ENCODE measurements at regions not wholly inside any gene's neighbourhood (a gene's known extent, or its start where the extent isn't known, plus 50 kb on each side); places are given as distances from the start of the nearest gene placed in this dataset.
A peak's percentile ranks its signal among the peaks of the same experiment; 100 is the strongest.

GRCh38 chr15:81869161-81869954 lies 176.5 kb downstream of the MEX3B start:
- no peak overlapping the region for H3K27ac Mint-ChIP-seq (ENCODE audit: unreplicated experiment)

GRCh38 chr15:81865850-81866537 lies 179.8 kb downstream of the MEX3B start:
- Mint-ChIP-seq H3K27ac (ENCODE audit: unreplicated experiment) (no peak overlapping the region), H3K4me3 (ENCODE audit: unreplicated experiment) (no peak overlapping the region), H3K4me1 (ENCODE audit: low read depth) (peaks cover 3% of the 10 kb centered on the region), H3K9me3 (ENCODE audit: low read depth) (no peaks in the 10 kb centered on the region), H3K27me3 (ENCODE audit: low read depth) (no peaks in the 10 kb centered on the region), H3K36me3 (ENCODE audit: low read depth) (peaks cover 3% of the 10 kb centered on the region)
- TF ChIP-seq CTCF (IDR thresholded peaks at IDR 0.05): no peak
- no peak for DNase-seq (ENCODE audit: low spot score)

More at GRCh38 chr15:81869161-81869954, 176.5 kb downstream of the MEX3B start:
- Mint-ChIP-seq H3K4me1 (ENCODE audit: low read depth) (peaks cover 3% of the 10 kb centered on the region), H3K9me3 (ENCODE audit: low read depth) (no peaks in the 10 kb centered on the region), H3K4me3 (ENCODE audit: unreplicated experiment) (peak overlapping the region; percentile 10), H3K36me3 (ENCODE audit: low read depth) (peaks cover 4% of the 10 kb centered on the region), H3K27me3 (ENCODE audit: low read depth) (no peaks in the 10 kb centered on the region)
- TF ChIP-seq CTCF (IDR thresholded peaks at IDR 0.05): no peak
- no peak for DNase-seq (ENCODE audit: low spot score)

GRCh38 chr15:81863162-81863561 lies 182.7 kb downstream of the MEX3B start:
- no peaks in the 10 kb centered on the region for H3K4me1 Mint-ChIP-seq (ENCODE audit: low read depth)
- no peak for TF ChIP-seq CTCF (IDR thresholded peaks at IDR 0.05)
- no peak overlapping the region for H3K4me3 Mint-ChIP-seq (ENCODE audit: unreplicated experiment)
- peaks cover 3% of the 10 kb centered on the region for H3K36me3 Mint-ChIP-seq (ENCODE audit: low read depth)
- no peaks in the 10 kb centered on the region for H3K9me3 Mint-ChIP-seq (ENCODE audit: low read depth)
- H3K27ac Mint-ChIP-seq (ENCODE audit: unreplicated experiment): no peak overlapping the region
- H3K27me3 Mint-ChIP-seq (ENCODE audit: low read depth): no peaks in the 10 kb centered on the region
- no peak for DNase-seq (ENCODE audit: low spot score)

GRCh38 chr15:81859737-81860516 lies 185.9 kb downstream of the MEX3B start:
- no peak overlapping the region for H3K4me3 Mint-ChIP-seq (ENCODE audit: unreplicated experiment)
- DNase-seq (ENCODE audit: low spot score): no peak
- H3K4me1 Mint-ChIP-seq (ENCODE audit: low read depth): no peaks in the 10 kb centered on the region
- H3K36me3 Mint-ChIP-seq (ENCODE audit: low read depth): peaks cover 6% of the 10 kb centered on the region
- no peak overlapping the region for H3K27ac Mint-ChIP-seq (ENCODE audit: unreplicated experiment)
- no peak for TF ChIP-seq CTCF (IDR thresholded peaks at IDR 0.05)
- no peaks in the 10 kb centered on the region for H3K9me3 Mint-ChIP-seq (ENCODE audit: low read depth)
- H3K27me3 Mint-ChIP-seq (ENCODE audit: low read depth): no peaks in the 10 kb centered on the region

- H3K27ac Mint-ChIP-seq (ENCODE audit: unreplicated experiment): no peak overlapping the region
- no peaks in the 10 kb centered on the region for H3K4me1 Mint-ChIP-seq (ENCODE audit: low read depth)
- no peaks in the 10 kb centered on the region for H3K27me3 Mint-ChIP-seq (ENCODE audit: low read depth)
- H3K36me3 Mint-ChIP-seq (ENCODE audit: low read depth): peaks cover 6% of the 10 kb centered on the region
- no peaks in the 10 kb centered on the region for H3K9me3 Mint-ChIP-seq (ENCODE audit: low read depth)
- no peak for TF ChIP-seq CTCF (IDR thresholded peaks at IDR 0.05)
- DNase-seq (ENCODE audit: low spot score): no peak
- H3K4me3 Mint-ChIP-seq (ENCODE audit: unreplicated experiment): no peak overlapping the region
Measured at GRCh38 chr15:81858586-81858985, 187.2 kb downstream of the MEX3B start.

All from chondrocyte (in vitro differentiated cells).